Hepatic stellate cell (primary cell): ENCODE measurements at regions not wholly inside any gene's neighbourhood (a gene's known extent, or its start where the extent isn't known, plus 50 kb on each side); places are given as distances from the start of the nearest gene placed in this dataset.

ENCODE experiments used
- DNase-seq: peaks from one replicate; pipeline ENCODE4 v3.0.0; 2011; ENCODE audit warnings: low spot score

GRCh38 chr6:84524636-84525035, 239.8 kb downstream of the TBX18 start:
- DNase-seq, result no peak

- DNase-seq, result peak; percentile 32
Measured at GRCh38 chr6:84522135-84522549, 242.3 kb downstream of the TBX18 start.

GRCh38 chr6:84521511-84521910, 242.9 kb downstream of the TBX18 start:
- DNase-seq, result no peak

GRCh38 chr6:84517741-84518530, 246.5 kb downstream of the TBX18 start:
- DNase-seq, result no peak

GRCh38 chr6:84516154-84516553, 248.2 kb downstream of the TBX18 start:
- no peak for DNase-seq

GRCh38 chr6:84515067-84515466, 249.3 kb downstream of the TBX18 start:
- no peak for DNase-seq

- DNase-seq, result no peak
Measured at GRCh38 chr6:84514089-84514971, 250.1 kb downstream of the TBX18 start.

- DNase-seq, result no peak
Measured at GRCh38 chr6:84512391-84512790, 252.0 kb downstream of the TBX18 start.

- no peak for DNase-seq
Measured at GRCh38 chr6:84511929-84512328, 252.5 kb downstream of the TBX18 start.

- no peak for DNase-seq
Measured at GRCh38 chr6:84508981-84509380, 255.4 kb downstream of the TBX18 start.

- no peak for DNase-seq
Measured at GRCh38 chr6:84508334-84508733, 256.1 kb downstream of the TBX18 start.

GRCh38 chr6:84504025-84504424, 260.4 kb downstream of the TBX18 start:
- DNase-seq, result no peak

- no peak for DNase-seq
Measured at GRCh38 chr6:84501315-84501714, 263.1 kb downstream of the TBX18 start.

- no peak for DNase-seq
Measured at GRCh38 chr6:84500726-84501125, 263.7 kb downstream of the TBX18 start.

- no peak for DNase-seq
Measured at GRCh38 chr6:84498905-84499304, 265.5 kb downstream of the TBX18 start.

- no peak for DNase-seq
Measured at GRCh38 chr6:84492241-84493165, 265.1 kb upstream of the CEP162 start.

- no peak for DNase-seq
Measured at GRCh38 chr6:84489598-84489997, 262.2 kb upstream of the CEP162 start.

- no peak for DNase-seq
Measured at GRCh38 chr6:84486526-84486925, 259.1 kb upstream of the CEP162 start.

- no peak for DNase-seq
Measured at GRCh38 chr6:84469144-84469543, 241.7 kb upstream of the CEP162 start.

GRCh38 chr6:84467296-84467695, 239.9 kb upstream of the CEP162 start:
- DNase-seq, result no peak

- DNase-seq, result peak; percentile 8
Measured at GRCh38 chr6:84466511-84466910, 239.1 kb upstream of the CEP162 start.

GRCh38 chr6:84464471-84464870, 237.0 kb upstream of the CEP162 start:
- DNase-seq, result no peak
